Liver (tissue), 8 donors: ENCODE measurements at regions not wholly inside any gene's neighbourhood (a gene's known extent, or its start where the extent isn't known, plus 50 kb on each side); places are given as distances from the start of the nearest gene placed in this dataset.

Experiments used
- DNase-seq: peaks from one replicate; pipeline ENCODE4 v3.0.0-alpha.2; 2017; ENCODE audit warnings: low spot score
- H3K27ac ChIP-seq, 2 donors: one replicate each; pipeline ENCODE4 v1.7.0; 2013; ENCODE audit warnings: inconsistent platforms in 2 of 2, low read length in 2 of 2, control low read depth in 1 of 2, low read depth in 1 of 2, mild to moderate bottlenecking in 1 of 2
- H3K27me3 ChIP-seq, 4 donors: one replicate each; pipeline versions ENCODE4 v1.6.1 to v1.7.0; 2013; ENCODE audit warnings: low read length in 3 of 4, inconsistent platforms in 1 of 4, mild to moderate bottlenecking in 1 of 4, moderate library complexity in 1 of 4; ENCODE audit not compliant: control insufficient read depth in 4 of 4, insufficient read depth in 4 of 4
- H3K36me3 ChIP-seq, 4 donors: one replicate each; pipeline versions ENCODE4 v1.6.1 to v1.7.0; 2013; ENCODE audit warnings: low read length in 3 of 4, mild to moderate bottlenecking in 3 of 4, low read depth in 1 of 4, moderate library complexity in 1 of 4; ENCODE audit not compliant: control insufficient read depth in 4 of 4, insufficient read depth in 3 of 4
- H3K4me1 ChIP-seq, 4 donors: one replicate each; pipeline versions ENCODE4 v1.6.1 to v1.7.0; 2013; ENCODE audit warnings: low read length in 3 of 4, mild to moderate bottlenecking in 3 of 4, moderate library complexity in 1 of 4; ENCODE audit not compliant: control insufficient read depth in 4 of 4, insufficient read depth in 4 of 4
- H3K4me3 ChIP-seq, 3 donors: one replicate each; pipeline versions ENCODE4 v1.6.1 to v1.7.0; 2013; ENCODE audit warnings: low read length in 3 of 3, control low read depth in 1 of 3, low read depth in 1 of 3, mild to moderate bottlenecking in 1 of 3
- H3K9ac ChIP-seq, 2 donors: one replicate each; pipeline ENCODE4 v1.7.0; 2013; ENCODE audit warnings: low read length in 2 of 2, mild to moderate bottlenecking in 2 of 2, moderate library complexity in 2 of 2, control low read depth in 1 of 2, low read depth in 1 of 2
- H3K9me3 ChIP-seq, 4 donors: one replicate each; pipeline versions ENCODE4 v1.6.1 to v1.7.0; 2013; ENCODE audit warnings: low read length in 3 of 4; ENCODE audit not compliant: control insufficient read depth in 4 of 4
- EGR1 ChIP-seq, 2 donors: IDR thresholded peaks; 2 replicates each; pipeline ENCODE4 v1.6.1; 2016 to 2018; ENCODE audit warnings: antibody characterized with exemption in 2 of 2, low read depth in 2 of 2
- FOXA1 ChIP-seq: IDR thresholded peaks from 2 replicates; pipeline ENCODE4 v1.6.1; 2016; ENCODE audit warnings: antibody characterized with exemption
- FOXA2 ChIP-seq: IDR thresholded peaks from 2 replicates; pipeline ENCODE4 v1.6.1; 2016; ENCODE audit warnings: antibody characterized with exemption
- GABPA ChIP-seq, 2 donors: IDR thresholded peaks in 1 of 2; conservative IDR thresholded peaks in 1 of 2; 2 replicates each; pipeline ENCODE4 v1.6.1; 2016; ENCODE audit warnings: antibody characterized with exemption in 2 of 2, mild to moderate bottlenecking in 1 of 2, moderate library complexity in 1 of 2
- HNF4A ChIP-seq, 2 donors: conservative IDR thresholded peaks; 2 replicates each; pipeline ENCODE4 v1.6.1; 2016; ENCODE audit warnings: antibody characterized with exemption in 2 of 2, mild to moderate bottlenecking in 2 of 2
- HNF4G ChIP-seq: IDR thresholded peaks from 2 replicates; pipeline ENCODE4 v1.6.1; 2016; ENCODE audit warnings: antibody characterized with exemption
- JUND ChIP-seq, 2 donors: IDR thresholded peaks; 2 replicates each; pipeline ENCODE4 v1.6.1; 2016; ENCODE audit warnings: antibody characterized with exemption in 2 of 2
- NR2F2 ChIP-seq: IDR thresholded peaks from 2 replicates; pipeline ENCODE4 v1.6.1; 2016; ENCODE audit warnings: antibody characterized with exemption
- RAD21 ChIP-seq, 2 donors: IDR thresholded peaks; 2 replicates each; pipeline ENCODE4 v1.6.1; 2016; ENCODE audit warnings: antibody characterized with exemption in 2 of 2, mild to moderate bottlenecking in 2 of 2
- RXRA ChIP-seq, 2 donors: IDR thresholded peaks; 2 replicates each; pipeline ENCODE4 v1.6.1; 2017 to 2018; ENCODE audit warnings: antibody characterized with exemption in 2 of 2, mild to moderate bottlenecking in 1 of 2
- SP1 ChIP-seq: IDR thresholded peaks from 2 replicates; pipeline ENCODE4 v1.6.1; 2018; ENCODE audit warnings: antibody characterized with exemption, mild to moderate bottlenecking
- TAF1 ChIP-seq: conservative IDR thresholded peaks from 2 replicates; pipeline ENCODE4 v1.6.1; 2016; ENCODE audit warnings: antibody characterized with exemption, mild to moderate bottlenecking
- YY1 ChIP-seq: IDR thresholded peaks from 2 replicates; pipeline ENCODE4 v1.6.1; 2016; ENCODE audit warnings: antibody characterized with exemption, mild to moderate bottlenecking
- WGBS: extraction: QIAGEN DNeasy Blood & Tissue Kit; methylation state at CpG from one replicate; pipeline ENCODE4 v1.1.7; 2013; 5-methylcytosine and 5-hydroxymethylcytosine counted together
- TF ChIP-seq, protein P1 (sequence below): IDR thresholded peaks from 2 replicates; pipeline ENCODE4 v1.6.1; 2016; ENCODE audit warnings: antibody characterized with exemption
- TF ChIP-seq, protein P2 (sequence below): IDR thresholded peaks from 2 replicates; pipeline ENCODE4 v1.6.1; 2016; ENCODE audit warnings: antibody characterized with exemption
- TF ChIP-seq, protein P3 (sequence below): IDR thresholded peaks from 2 replicates; pipeline ENCODE4 v1.6.1; 2016; ENCODE audit warnings: antibody characterized with exemption, mild to moderate bottlenecking
- TF ChIP-seq, protein P4 (sequence below): IDR thresholded peaks from 2 replicates; pipeline ENCODE4 v1.6.1; 2016; ENCODE audit warnings: antibody characterized with exemption
- TF ChIP-seq, protein P5 (sequence below): fragments of 150-350 bp; IDR thresholded peaks from 2 replicates; pipeline ENCODE4 v1.5.1; 2017; ENCODE audit warnings: improper control_type of control experiment, low read depth, low read length; ENCODE audit not compliant: missing input control
- donor health status: healthy.
- donor health status: healthy.
- donor health status: healthy.
- donor health status: healthy.
- donor health status: healthy.

DNA sequence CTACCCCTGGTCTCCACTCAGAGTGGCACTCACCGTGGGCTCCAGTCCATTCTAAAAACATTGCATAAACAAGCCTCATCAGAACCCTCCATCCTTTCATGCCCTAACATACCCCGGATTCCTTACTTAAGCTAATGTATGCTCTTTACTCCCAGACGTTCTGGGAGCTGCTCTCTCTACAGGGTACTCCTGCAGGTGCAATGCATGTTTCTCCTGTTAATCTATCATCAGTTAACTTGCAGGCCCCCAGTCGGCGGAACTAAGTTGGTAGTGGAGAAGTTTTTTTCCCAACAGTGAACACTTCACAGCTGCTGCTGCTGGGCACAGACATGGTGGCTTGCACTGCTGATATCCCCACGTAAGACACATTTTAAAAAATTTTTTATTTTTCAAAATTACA lies 161.6 kb upstream of the FAT1 start:
- TF ChIP-seq RXRA (IDR thresholded peaks at IDR 0.05) (no peak), EGR1 (IDR thresholded peaks at IDR 0.05; ENCODE audit: low read depth in 2 of 2) (no peak), NR2F2 (no peak), GABPA (IDR thresholded peaks at IDR 0.05 in 1 of 2, conservative IDR thresholded peaks at IDR 0.05 in 1 of 2) (no peak), TAF1 (no peak), HNF4G (no peak), FOXA1 (no peak), HNF4A (conservative IDR thresholded peaks at IDR 0.05) (no peak), RAD21 (IDR thresholded peaks at IDR 0.05) (no peak)
- TF ChIP-seq, protein P1, sequence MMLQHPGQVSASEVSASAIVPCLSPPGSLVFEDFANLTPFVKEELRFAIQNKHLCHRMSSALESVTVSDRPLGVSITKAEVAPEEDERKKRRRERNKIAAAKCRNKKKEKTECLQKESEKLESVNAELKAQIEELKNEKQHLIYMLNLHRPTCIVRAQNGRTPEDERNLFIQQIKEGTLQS, result no peak
- TF ChIP-seq, protein P2, sequence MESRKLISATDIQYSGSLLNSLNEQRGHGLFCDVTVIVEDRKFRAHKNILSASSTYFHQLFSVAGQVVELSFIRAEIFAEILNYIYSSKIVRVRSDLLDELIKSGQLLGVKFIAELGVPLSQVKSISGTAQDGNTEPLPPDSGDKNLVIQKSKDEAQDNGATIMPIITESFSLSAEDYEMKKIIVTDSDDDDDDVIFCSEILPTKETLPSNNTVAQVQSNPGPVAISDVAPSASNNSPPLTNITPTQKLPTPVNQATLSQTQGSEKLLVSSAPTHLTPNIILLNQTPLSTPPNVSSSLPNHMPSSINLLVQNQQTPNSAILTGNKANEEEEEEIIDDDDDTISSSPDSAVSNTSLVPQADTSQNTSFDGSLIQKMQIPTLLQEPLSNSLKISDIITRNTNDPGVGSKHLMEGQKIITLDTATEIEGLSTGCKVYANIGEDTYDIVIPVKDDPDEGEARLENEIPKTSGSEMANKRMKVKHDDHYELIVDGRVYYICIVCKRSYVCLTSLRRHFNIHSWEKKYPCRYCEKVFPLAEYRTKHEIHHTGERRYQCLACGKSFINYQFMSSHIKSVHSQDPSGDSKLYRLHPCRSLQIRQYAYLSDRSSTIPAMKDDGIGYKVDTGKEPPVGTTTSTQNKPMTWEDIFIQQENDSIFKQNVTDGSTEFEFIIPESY, result no peak
- no peaks in the 10 kb centered on the region for H3K9me3 ChIP-seq
- H3K4me1 ChIP-seq, result no peaks in the 10 kb centered on the region
- no peak overlapping the region for H3K4me3 ChIP-seq
- 76% methylated on average over 6 of the region's 6 CpGs for WGBS
- no peak for DNase-seq
- no peak overlapping the region for H3K9ac ChIP-seq
- H3K27me3 ChIP-seq, result no peaks in the 10 kb centered on the region
- no peak overlapping the region for H3K27ac ChIP-seq
- no peaks in the 10 kb centered on the region for H3K36me3 ChIP-seq

DNA sequence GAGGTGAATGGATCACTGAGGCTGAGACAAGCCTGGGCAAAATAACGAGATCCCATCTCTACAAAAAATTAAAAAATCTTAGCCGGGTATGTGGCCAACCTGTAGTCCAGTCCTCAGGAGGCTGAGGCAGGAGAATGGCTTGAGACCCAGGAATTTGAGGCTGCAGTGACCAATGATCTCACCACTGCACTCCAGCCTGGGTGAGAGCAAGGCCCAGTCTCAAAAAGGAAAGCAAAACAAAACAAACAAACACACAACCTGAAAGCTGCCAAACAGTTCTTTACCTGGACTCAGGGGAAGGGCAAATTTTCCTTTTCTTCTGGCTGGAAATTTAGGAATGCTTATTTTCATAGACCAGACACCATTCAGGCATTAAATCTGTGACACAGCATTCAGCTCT lies 163.1 kb upstream of the FAT1 start:
- Histone ChIP-seq H3K9ac (no peak overlapping the region), H3K4me3 (no peak overlapping the region), H3K27ac (no peak overlapping the region), H3K27me3 (no peaks in the 10 kb centered on the region), H3K9me3 (no peaks in the 10 kb centered on the region), H3K4me1 (no peaks in the 10 kb centered on the region), H3K36me3 (no peaks in the 10 kb centered on the region)
- WGBS, result 90% methylated on average over 2 of the region's 2 CpGs
- TF ChIP-seq, protein P2, result no peak
- TF ChIP-seq RAD21 (IDR thresholded peaks at IDR 0.05) (no peak), GABPA (IDR thresholded peaks at IDR 0.05 in 1 of 2, conservative IDR thresholded peaks at IDR 0.05 in 1 of 2) (no peak), YY1 (no peak), JUND (IDR thresholded peaks at IDR 0.05) (no peak), HNF4A (conservative IDR thresholded peaks at IDR 0.05) (no peak), FOXA1 (no peak), EGR1 (IDR thresholded peaks at IDR 0.05; ENCODE audit: low read depth in 2 of 2) (no peak), HNF4G (no peak), NR2F2 (no peak), SP1 (no peak), RXRA (IDR thresholded peaks at IDR 0.05) (no peak), TAF1 (no peak), FOXA2 (no peak)
- TF ChIP-seq, protein P3, sequence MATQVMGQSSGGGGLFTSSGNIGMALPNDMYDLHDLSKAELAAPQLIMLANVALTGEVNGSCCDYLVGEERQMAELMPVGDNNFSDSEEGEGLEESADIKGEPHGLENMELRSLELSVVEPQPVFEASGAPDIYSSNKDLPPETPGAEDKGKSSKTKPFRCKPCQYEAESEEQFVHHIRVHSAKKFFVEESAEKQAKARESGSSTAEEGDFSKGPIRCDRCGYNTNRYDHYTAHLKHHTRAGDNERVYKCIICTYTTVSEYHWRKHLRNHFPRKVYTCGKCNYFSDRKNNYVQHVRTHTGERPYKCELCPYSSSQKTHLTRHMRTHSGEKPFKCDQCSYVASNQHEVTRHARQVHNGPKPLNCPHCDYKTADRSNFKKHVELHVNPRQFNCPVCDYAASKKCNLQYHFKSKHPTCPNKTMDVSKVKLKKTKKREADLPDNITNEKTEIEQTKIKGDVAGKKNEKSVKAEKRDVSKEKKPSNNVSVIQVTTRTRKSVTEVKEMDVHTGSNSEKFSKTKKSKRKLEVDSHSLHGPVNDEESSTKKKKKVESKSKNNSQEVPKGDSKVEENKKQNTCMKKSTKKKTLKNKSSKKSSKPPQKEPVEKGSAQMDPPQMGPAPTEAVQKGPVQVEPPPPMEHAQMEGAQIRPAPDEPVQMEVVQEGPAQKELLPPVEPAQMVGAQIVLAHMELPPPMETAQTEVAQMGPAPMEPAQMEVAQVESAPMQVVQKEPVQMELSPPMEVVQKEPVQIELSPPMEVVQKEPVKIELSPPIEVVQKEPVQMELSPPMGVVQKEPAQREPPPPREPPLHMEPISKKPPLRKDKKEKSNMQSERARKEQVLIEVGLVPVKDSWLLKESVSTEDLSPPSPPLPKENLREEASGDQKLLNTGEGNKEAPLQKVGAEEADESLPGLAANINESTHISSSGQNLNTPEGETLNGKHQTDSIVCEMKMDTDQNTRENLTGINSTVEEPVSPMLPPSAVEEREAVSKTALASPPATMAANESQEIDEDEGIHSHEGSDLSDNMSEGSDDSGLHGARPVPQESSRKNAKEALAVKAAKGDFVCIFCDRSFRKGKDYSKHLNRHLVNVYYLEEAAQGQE, result no peak
- TF ChIP-seq, protein P4, sequence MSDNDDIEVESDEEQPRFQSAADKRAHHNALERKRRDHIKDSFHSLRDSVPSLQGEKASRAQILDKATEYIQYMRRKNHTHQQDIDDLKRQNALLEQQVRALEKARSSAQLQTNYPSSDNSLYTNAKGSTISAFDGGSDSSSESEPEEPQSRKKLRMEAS, result no peak
- TF ChIP-seq, protein P1, result no peak
- TF ChIP-seq, protein P5, sequence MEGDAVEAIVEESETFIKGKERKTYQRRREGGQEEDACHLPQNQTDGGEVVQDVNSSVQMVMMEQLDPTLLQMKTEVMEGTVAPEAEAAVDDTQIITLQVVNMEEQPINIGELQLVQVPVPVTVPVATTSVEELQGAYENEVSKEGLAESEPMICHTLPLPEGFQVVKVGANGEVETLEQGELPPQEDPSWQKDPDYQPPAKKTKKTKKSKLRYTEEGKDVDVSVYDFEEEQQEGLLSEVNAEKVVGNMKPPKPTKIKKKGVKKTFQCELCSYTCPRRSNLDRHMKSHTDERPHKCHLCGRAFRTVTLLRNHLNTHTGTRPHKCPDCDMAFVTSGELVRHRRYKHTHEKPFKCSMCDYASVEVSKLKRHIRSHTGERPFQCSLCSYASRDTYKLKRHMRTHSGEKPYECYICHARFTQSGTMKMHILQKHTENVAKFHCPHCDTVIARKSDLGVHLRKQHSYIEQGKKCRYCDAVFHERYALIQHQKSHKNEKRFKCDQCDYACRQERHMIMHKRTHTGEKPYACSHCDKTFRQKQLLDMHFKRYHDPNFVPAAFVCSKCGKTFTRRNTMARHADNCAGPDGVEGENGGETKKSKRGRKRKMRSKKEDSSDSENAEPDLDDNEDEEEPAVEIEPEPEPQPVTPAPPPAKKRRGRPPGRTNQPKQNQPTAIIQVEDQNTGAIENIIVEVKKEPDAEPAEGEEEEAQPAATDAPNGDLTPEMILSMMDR, result no peak
- DNase-seq, result no peak
